SKM-1 (cell line): ENCODE measurements at regions not wholly inside any gene's neighbourhood (a gene's known extent, or its start where the extent isn't known, plus 50 kb on each side); places are given as distances from the start of the nearest gene placed in this dataset.

ENCODE experiments used
- DNase-seq: peaks from one replicate; lab custom pipeline; 2025; ENCODE audit not compliant: unreplicated experiment; lab: John Stamatoyannopoulos, UW

- DNase-seq, result no peak
Observed at GRCh38 chr18:39801848-39802247, 2153.2 kb upstream of the PIK3C3 start.

- no peak for DNase-seq
Observed at GRCh38 chr18:39801010-39801409, 2154.0 kb upstream of the PIK3C3 start.

DNA sequence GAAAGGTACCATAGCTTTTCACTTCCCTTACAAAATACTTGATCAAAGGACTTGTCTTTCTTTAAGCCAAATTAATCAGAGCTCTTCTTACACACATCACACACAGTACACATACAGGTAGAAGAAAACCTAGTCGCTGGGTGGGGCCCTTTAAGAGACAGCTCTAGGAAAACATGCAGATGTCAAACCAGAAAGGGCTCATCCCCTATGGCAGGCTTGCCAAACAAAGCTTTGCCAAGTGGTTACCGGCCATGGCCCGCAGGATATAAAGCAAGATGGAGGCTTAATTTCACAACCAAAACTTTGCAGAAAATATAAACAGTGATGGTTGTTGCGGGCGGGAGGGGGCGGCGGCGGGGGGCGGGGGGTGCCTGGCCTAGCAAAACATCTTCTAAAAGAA is 2156.0 kb upstream of the PIK3C3 start:
- DNase-seq, result no peak

DNA sequence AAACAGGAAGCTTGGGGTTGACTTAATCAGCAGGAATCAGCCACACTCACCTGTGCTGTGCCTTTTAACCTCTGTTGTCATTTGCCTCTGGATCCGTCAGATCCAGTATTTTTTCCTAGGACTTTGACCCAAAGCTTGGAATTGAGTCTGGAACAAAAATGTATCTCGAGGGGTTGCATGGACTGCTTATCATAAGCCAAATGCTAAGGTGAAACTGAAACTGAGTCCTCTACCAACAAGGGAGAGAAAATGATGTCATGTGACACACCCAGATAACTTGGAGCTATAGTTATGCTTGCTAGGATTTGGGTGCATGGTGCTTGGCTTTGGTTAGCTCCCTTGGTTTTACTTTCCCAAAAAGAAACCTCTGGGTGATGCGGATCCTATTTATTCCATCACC is 2158.6 kb upstream of the PIK3C3 start:
- no peak for DNase-seq

DNA sequence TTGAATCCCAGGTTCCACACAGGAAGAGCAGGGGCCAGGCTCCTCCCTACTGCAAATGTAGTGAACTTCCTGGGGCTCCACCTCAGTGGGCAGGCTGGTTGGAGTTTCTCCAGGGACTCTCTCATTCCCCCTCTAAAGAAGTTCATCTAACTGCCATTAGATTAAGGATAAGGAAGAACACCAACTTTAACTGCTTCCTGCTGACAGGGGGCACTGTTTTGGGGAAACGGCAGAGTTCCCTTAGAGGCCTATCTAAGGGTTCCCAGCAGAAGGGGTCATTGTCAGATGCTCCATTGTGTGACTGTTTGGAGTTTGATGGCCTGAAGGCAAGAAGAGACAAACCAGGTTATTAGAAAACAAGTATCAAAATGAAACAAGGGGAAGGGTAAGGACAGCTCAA is 2159.7 kb upstream of the PIK3C3 start:
- DNase-seq, result no peak

GRCh38 chr18:39793609-39794008 is 2161.4 kb upstream of the PIK3C3 start:
- no peak for DNase-seq

- no peak for DNase-seq
Observed at GRCh38 chr18:39788383-39788782, 2166.7 kb upstream of the PIK3C3 start.

DNA sequence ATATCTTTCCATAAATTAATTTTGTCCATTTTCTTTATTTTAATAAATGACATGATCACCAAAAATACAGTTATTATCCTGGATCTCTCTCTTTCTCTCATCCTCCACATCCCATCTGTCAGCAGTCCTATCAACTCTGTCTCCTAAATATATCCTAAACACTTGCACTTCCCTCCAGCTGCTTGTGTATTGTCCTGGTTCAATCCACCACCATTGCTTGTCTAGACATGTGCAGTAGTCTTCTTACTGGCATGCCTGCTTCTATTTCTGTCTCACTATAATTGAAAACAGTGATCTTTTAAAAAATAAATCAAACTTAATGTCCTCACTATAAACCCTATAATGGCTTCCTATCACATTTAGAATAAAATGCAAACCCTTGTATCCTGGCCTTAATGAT is 2168.6 kb upstream of the PIK3C3 start:
- no peak for DNase-seq

DNA sequence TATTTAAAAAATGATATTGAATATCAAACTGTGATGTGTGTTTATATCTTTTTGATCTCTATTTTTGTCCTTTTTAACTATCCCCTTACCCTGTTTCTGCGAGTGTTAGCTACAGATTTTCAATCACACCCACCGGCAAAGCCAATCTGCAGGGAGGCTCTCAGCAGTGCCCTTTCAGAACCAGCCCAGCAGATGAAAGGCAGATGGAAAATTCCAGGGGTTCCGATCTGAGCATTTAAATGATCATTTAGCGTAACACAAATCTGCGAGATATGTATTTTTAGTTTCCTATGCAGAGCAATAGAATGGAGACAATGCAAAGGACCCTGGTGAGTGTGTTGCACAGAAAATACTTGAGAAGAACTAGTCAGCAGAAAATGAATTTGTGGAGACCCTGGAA is 2170.5 kb upstream of the PIK3C3 start:
- DNase-seq, result no peak

GRCh38 chr18:39781565-39781964 is 2173.5 kb upstream of the PIK3C3 start:
- DNase-seq, result no peak

- DNase-seq, result no peak
Observed at GRCh38 chr18:39780774-39781173, 2174.3 kb upstream of the PIK3C3 start.

DNA sequence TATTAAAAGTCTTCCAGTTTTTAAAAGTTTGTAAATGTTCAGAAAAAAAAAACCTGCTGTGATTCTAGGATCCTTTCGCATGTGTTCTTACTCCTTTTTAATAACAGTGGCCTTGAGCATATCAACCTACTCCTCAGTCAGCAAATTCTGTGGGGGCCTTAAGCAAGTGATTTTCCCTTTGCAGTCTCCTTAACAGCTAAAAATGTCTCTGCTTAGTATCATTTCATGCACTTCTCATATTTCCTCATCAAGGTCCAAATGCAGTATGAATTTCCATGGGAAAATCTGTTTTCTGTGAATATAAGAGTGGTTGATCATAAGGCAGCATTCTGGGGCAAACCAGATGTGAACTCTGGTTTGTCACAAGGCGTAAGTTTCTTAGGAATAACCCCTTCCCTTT is 2175.1 kb upstream of the PIK3C3 start:
- DNase-seq, result no peak

DNA sequence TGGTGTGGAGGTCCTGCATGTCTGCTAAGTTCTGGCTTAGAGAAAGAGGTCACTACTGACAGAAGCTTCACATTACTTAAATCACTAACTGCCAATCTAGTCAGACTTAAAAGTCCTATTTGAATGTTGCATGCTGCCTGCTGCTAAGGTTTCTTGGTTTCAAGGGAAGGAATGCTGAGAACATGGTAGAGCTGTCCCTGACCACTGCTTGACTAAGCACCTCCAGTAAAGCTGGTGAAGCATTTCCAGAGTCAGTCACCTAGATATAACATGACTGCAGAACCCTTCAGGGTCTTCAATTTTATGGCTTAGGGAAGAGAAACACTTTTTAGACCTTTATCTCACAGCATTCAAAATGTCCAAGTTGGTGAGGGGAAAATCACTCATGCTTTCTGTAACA is 2178.3 kb upstream of the PIK3C3 start:
- DNase-seq, result no peak

- DNase-seq, result no peak
Observed at GRCh38 chr18:39774957-39775598, 2180.0 kb upstream of the PIK3C3 start.

- no peak for DNase-seq
Observed at GRCh38 chr18:39773646-39774045, 2181.4 kb upstream of the PIK3C3 start.

DNA sequence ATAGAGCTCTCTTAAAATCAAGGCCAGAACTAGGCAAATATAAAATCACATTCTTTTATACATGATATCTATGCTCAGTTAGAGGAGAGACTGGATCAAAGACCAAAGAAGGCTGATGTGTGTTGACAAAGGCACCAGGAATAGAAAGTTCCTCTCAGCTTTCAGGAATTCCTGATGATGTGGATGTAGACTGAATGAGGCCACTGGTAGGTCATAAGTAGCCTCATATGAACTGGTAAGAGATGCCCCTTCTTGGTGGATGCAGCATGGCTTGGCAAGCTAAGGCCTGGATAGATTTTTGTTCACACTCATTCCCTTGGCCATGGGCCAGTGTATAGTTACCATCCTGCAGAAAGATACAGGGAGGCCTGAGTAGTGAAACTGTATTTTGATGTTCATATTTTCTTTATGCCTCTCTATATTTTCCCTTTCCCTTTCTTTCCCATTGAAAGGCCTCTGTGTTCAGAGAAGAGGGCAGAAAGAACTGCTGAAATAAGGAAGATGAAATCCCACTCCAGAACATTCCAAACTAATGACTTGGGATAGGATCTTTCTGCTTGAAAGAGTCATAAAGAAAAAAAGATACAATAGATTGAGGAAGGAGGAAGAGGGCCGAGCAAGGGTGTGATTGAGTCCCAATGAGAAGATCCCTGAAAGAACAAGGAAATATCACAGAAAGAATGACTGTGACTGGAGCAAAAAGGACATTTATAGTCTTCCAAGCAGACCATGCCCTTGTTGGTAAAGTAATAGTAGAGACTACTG is 2182.7 kb upstream of the PIK3C3 start:
- no peak for DNase-seq

- DNase-seq, result no peak
Observed at GRCh38 chr18:39770399-39770798, 2184.6 kb upstream of the PIK3C3 start.

DNA sequence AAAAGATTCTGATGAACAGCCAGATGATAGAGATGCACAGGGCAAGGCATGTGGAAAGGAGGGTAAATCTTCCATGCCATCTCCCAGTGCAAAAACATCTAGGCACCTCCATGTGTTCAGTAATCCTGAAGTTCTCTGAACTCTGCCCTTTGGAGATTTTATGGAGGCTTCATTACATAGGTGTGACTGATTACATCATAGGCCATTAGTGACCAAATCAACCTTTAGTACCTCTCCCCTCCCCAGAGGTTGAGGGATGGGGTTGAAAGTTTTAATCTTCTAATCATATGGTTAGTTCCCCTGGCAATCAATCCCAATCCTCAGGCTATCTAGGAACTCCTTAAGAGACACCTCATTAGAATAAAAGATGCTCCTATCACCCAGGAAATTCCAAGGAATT is 2190.2 kb upstream of the PIK3C3 start:
- no peak for DNase-seq

DNA sequence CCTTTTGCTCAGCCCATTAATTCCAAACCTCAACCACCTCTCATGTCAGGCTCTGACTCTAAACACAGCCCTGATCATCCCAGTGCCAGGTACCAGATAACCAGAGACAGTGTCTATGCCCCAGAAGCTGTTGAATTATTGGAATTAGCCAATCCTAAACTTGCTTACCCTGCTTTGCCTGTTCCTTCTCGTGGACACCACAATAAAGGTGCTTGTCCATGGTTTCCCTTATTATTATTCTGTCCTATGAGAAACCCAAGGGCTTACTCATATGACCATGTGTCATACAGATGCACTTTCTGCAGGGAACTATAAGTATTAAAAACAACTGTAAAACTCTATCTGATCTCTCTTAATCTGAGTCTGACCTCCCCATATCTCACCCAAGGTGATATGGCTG is 2193.8 kb upstream of the PIK3C3 start:
- DNase-seq, result no peak

DNA sequence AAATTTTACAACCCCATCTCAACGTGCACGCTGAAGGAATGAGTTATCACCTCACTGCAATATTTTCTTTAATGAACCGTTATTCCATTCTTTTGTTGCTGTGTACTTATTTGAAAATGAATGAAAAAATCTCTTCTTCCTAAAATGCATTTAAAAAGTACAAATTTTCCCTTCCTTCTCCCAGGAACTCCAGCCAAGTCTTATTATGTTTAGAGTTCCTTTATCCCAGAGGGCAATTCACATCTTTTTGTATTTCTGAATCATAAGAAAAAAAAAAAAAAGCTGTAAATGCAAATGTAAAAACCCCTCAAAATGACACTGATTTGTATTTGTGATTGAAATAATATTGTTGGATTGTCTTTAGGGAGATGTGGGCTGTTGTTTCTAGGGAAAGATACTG is 2194.3 kb upstream of the CELF4 start:
- DNase-seq, result no peak

- DNase-seq, result no peak
Observed at GRCh38 chr18:39753178-39753577, 2187.6 kb upstream of the CELF4 start.

DNA sequence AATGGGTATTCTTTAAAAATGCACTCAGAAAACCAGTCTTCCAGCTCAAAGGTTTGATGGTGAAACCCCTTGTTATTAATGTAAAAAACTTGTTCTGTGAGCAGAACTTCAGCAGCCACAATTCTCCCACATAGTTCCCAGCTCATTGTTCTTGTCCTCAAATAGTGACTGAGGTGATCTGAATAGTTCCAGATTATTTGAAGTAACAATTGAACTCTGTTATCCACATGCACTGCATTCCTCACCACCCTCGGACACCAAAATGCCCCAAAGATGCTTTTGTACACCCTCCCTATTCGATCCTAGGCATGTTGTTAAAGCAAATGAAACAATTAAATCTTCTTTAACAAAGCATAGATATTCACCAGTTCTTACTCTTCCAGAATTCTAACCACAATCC is 2186.8 kb upstream of the CELF4 start:
- DNase-seq, result no peak

DNA sequence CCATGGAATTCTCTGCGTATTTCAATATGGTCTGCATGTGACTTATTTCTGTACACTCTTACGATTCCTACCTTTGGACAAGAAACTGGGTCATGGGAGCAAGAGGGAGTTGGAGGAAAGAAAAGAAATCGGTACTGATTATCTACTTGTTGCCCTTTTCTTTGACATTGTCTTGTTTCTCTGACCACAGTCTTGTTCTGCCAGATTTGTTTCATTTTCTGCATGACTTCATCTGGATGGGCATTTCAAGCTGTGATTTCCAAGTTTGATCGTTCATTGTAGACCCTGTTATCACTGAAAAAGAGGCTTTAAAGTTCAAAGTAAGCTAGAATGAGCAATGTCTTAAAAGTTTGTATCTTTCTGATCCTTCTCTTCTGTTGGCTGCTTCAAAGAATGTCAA is 2186.3 kb upstream of the CELF4 start:
- DNase-seq, result no peak
